GM12878 (cell line): ENCODE measurements at regions not wholly inside any gene's neighbourhood (a gene's known extent, or its start where the extent isn't known, plus 50 kb on each side); places are given as distances from the start of the nearest gene placed in this dataset.

ENCODE experiments used
- ATAC-seq: fragments of 200-7000 bp; cut with Tn5 transposase; 3 replicates; pipeline ENCODE4 v1.9.1; 2020; ENCODE audit warnings: mild to moderate bottlenecking, moderate library complexity
- BruUV-seq: library from RNA; stranded (reverse); fragments of 400-500 nt; replicated peaks from 2 replicates; lab custom pipeline; 2021; lab: Mats Ljungman, UMichigan
- CTCF ChIA-PET: fragments of 300-600 bp; sonication (Branson Sonifier 250); formaldehyde crosslinking; extraction: SDS; loops from one replicate; lab custom pipeline; 2021; ENCODE audit warnings: inconsistent platforms; lab: Yijun Ruan, JAX
- POLR2A ChIA-PET: fragments of 350-600 bp; formaldehyde crosslinking; extraction: SDS; loops from one replicate; lab custom pipeline; 2021; ENCODE audit warnings: inconsistent platforms; lab: Charles Lee
- RAD21 ChIA-PET: fragments of 300-600 bp; sonication (Branson Sonifier 250); formaldehyde crosslinking; loops from one replicate; lab custom pipeline; 2023; ENCODE audit warnings: antibody characterized with exemption; ENCODE audit not compliant: unreplicated experiment; lab: Charles Lee
- SMC1A ChIA-PET: fragments of 300-600 bp; sonication (Branson Sonifier 250); formaldehyde crosslinking; loops from one replicate; lab custom pipeline; 2023; ENCODE audit not compliant: unreplicated experiment, uncharacterized antibody; lab: Charles Lee
- DNase-seq: peaks from one replicate; pipeline ENCODE4 v3.0.0-alpha.2; 2011; ENCODE audit warnings: low read depth, low spot score
- FAIRE-seq: peaks from 3 replicates; lab custom pipeline; 2011; peaks lifted over from hg19 to GRCh38; lab: Jason Lieb, UNC
- H2AFZ ChIP-seq: 2 replicates; pipeline ENCODE4 v1.6.0; 2011; ENCODE audit warnings: low read depth, low read length, control low read depth; ENCODE audit not compliant: control insufficient read depth
- H3K27ac ChIP-seq: 2 replicates; pipeline ENCODE4 v1.5.1; 2011; ENCODE audit warnings: control low read depth; ENCODE audit not compliant: control insufficient read depth, insufficient read depth
- H3K27me3 ChIP-seq, 2 experiments: replicated peaks in 1 of 2; 2 replicates each; pipeline versions ENCODE4 v1.6.0 to v1.6.1; 2011; ENCODE audit warnings: low read length in 1 of 2; ENCODE audit not compliant: control insufficient read depth in 2 of 2, insufficient read depth in 2 of 2
- H3K36me3 ChIP-seq, 2 experiments: 2 replicates each; pipeline ENCODE4 v1.5.1; 2011; ENCODE audit warnings: low read length in 1 of 2; ENCODE audit not compliant: control insufficient read depth in 2 of 2, insufficient read depth in 2 of 2
- H3K4me1 ChIP-seq: 2 replicates; pipeline ENCODE4 v1.6.1; 2011; ENCODE audit warnings: mild to moderate bottlenecking, low read length, moderate library complexity, mixed read lengths; ENCODE audit not compliant: control insufficient read depth, insufficient read depth
- H3K4me2 ChIP-seq: 2 replicates; pipeline ENCODE4 v1.6.0; 2011; ENCODE audit warnings: control low read depth; ENCODE audit not compliant: control insufficient read depth, insufficient read depth
- H3K4me3 ChIP-seq: fragments of 200-600 bp; sonication (generic); 2 replicates; pipeline ENCODE4 v1.5.1; 2016
- H3K79me2 ChIP-seq: 2 replicates; pipeline ENCODE4 v1.6.0; 2011; ENCODE audit warnings: low read length; ENCODE audit not compliant: control insufficient read depth, insufficient read depth
- H3K9ac ChIP-seq: 2 replicates; pipeline ENCODE4 v1.8.0; 2011; ENCODE audit warnings: low read length, control low read depth, mixed read lengths; ENCODE audit not compliant: control insufficient read depth, insufficient read depth
- H3K9me3 ChIP-seq: replicated peaks from 3 replicates; pipeline ENCODE4 v1.5.1; 2011; ENCODE audit warnings: mild to moderate bottlenecking, low read length; ENCODE audit not compliant: control insufficient read depth, insufficient read depth
- H4K20me1 ChIP-seq: 2 replicates; pipeline ENCODE4 v1.6.0; 2011; ENCODE audit not compliant: control insufficient read depth, insufficient read depth
- CEBPB ChIP-seq, 2 experiments: fragments of 150-350 bp in 1 of 2; IDR thresholded peaks; 2 replicates each; pipeline ENCODE4 v1.6.1; 2012 to 2014; ENCODE audit warnings: low read depth in 2 of 2, low read length in 2 of 2, borderline replicate concordance in 1 of 2, inconsistent platforms in 1 of 2
- EGR1 ChIP-seq, 2 experiments: IDR thresholded peaks; 1 replicate in 1 of 2; 2 replicates in 1 of 2; pipeline ENCODE4 v1.6.1; 2011 to 2012; ENCODE audit warnings: low read depth in 2 of 2, low read length in 2 of 2, borderline replicate concordance in 1 of 2, mild to moderate bottlenecking in 1 of 2, moderate library complexity in 1 of 2
- ELK1 ChIP-seq: IDR thresholded peaks from 2 replicates; pipeline ENCODE4 v1.6.1; 2012; ENCODE audit warnings: low read depth, low read length, improper control_type of control experiment
- KLF5 ChIP-seq: fragments of 450-650 bp; IDR thresholded peaks from 2 replicates; pipeline ENCODE4 v1.6.1; 2014; ENCODE audit warnings: mild to moderate bottlenecking; ENCODE audit not compliant: partially characterized antibody
- LARP7 ChIP-seq: fragments of 450-650 bp; IDR thresholded peaks from 2 replicates; pipeline ENCODE4 v1.6.1; 2017; ENCODE audit warnings: mild to moderate bottlenecking
- MLLT1 ChIP-seq: fragments of 450-650 bp; IDR thresholded peaks from 2 replicates; pipeline ENCODE4 v1.6.1; 2016; ENCODE audit warnings: mild to moderate bottlenecking
- NFYA ChIP-seq: IDR thresholded peaks from 2 replicates; pipeline ENCODE4 v1.6.1; 2011; ENCODE audit warnings: low read depth, mild to moderate bottlenecking, low read length, improper control_type of control experiment, borderline replicate concordance
- NFYB ChIP-seq: IDR thresholded peaks from 2 replicates; pipeline ENCODE4 v1.6.1; 2011; ENCODE audit warnings: low read depth, mild to moderate bottlenecking, low read length, improper control_type of control experiment, moderate library complexity; ENCODE audit not compliant: insufficient read depth
- POLR2A ChIP-seq: IDR thresholded peaks from 2 replicates; pipeline ENCODE4 v1.6.1; 2011; ENCODE audit warnings: low read depth, mild to moderate bottlenecking, low read length
- WGBS: methylation state at CpG from one replicate; pipeline ENCODE4 v1.1.6; 2016; ENCODE audit warnings: low lambda C conversion rate; ENCODE audit not compliant: insufficient replicate concordance, insufficient coverage; ENCODE audit errors: missing lambda C conversion rate; 5-methylcytosine and 5-hydroxymethylcytosine counted together
- in situ Hi-C: fragments of 300-500 bp; cut with MboI; formaldehyde crosslinking; loops from 9 replicates; pipeline ENCODE4 v1.14.3; 2018; ENCODE audit warnings: mixed read lengths
- intact Hi-C: fragments of 100-400 bp; cut with micrococcal nuclease; formaldehyde crosslinking; loops from one replicate; pipeline ENCODE4 v1.14.2; 2022; ENCODE audit not compliant: unreplicated experiment

DNA sequence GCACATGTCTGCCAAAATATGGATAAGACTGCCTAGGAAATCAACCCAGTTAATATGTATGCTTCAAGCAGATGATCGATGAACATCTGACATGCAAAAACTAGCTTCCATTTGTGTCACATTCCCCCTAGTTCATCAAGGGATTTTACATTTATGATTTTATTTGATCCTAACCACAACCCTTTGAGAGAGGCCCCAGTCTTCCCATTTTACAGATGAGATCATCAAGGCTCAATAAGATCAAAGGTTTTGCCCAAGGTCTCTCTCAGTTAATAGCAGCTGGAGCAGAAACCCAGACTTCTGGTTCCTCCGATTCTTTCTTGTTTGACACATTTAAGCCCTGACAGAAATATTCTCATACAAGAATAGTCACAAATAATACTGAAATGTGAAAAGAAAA lies 107.7 kb upstream of the PPP2R5A start:
- in situ Hi-C loops (no loop called here), intact Hi-C loops (no loop called here)
- no peak overlapping the region for H3K9ac ChIP-seq
- FAIRE-seq (no peak), ATAC-seq (no peak), DNase-seq (no peak)
- H2AFZ ChIP-seq = no peak overlapping the region
- H3K79me2 ChIP-seq = no peaks in the 10 kb centered on the region
- POLR2A ChIA-PET = no interaction called here
- SMC1A ChIA-PET = interaction anchor here (0.7 to 1.1 kb wide), 2 partner anchors 11 to 107 kb away, joined by 3 read pairs; no protein-coding TSS in a partner anchor
- no peak overlapping the region for H3K27ac ChIP-seq
- no peaks in the 10 kb centered on the region for H3K36me3 ChIP-seq
- no peaks in the 10 kb centered on the region for H3K27me3 ChIP-seq
- RAD21 ChIA-PET = no interaction called here
- no peak for TF ChIP-seq NFYA
- CTCF ChIA-PET = no interaction called here
- no peaks in the 10 kb centered on the region for H4K20me1 ChIP-seq
- H3K4me3 ChIP-seq = no peak overlapping the region
- H3K4me2 ChIP-seq = no peak overlapping the region
- no peaks in the 10 kb centered on the region for H3K4me1 ChIP-seq
- no TSS peak for BruUV-seq
- H3K9me3 ChIP-seq = no peaks in the 10 kb centered on the region
- 96% methylated on average over 2 of the region's 2 CpGs for WGBS

DNA sequence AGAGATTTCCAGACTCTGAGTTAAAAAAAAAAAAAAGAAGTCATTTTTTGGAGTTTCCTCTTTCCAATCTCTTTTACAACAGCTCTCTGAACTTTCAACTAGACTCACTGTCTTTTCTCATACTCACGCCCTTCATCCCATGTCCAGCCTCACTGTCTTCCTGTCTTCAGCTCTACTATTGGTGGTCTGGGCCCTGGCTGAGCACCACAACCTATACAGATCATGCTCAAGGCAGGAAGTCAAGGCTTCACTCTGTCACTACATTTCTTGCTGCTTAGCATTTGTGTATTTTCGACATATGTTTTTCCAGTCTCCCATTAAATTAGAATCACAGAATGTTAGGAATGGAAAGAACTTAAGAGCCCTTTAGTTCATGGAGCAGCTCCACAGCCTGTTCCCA lies 106.4 kb upstream of the PPP2R5A start:
- FAIRE-seq (no peak), DNase-seq (no peak), ATAC-seq (no peak)
- ChIA-PET CTCF (no interaction called here), RAD21 (no interaction called here), POLR2A (interaction anchor here (0.7 kb wide), 1 partner anchor 31 kb away, joined by 3 read pairs; no protein-coding TSS in a partner anchor), SMC1A (interaction anchor here (0.7 kb wide), 1 partner anchor 19 kb away, joined by 4 read pairs; no protein-coding TSS in a partner anchor)
- Histone ChIP-seq H3K36me3 (no peaks in the 10 kb centered on the region), H3K4me2 (no peak overlapping the region), H3K4me3 (no peak overlapping the region), H2AFZ (no peak overlapping the region), H4K20me1 (no peaks in the 10 kb centered on the region), H3K9ac (no peak overlapping the region), H3K4me1 (no peaks in the 10 kb centered on the region), H3K79me2 (no peaks in the 10 kb centered on the region), H3K27me3 (no peaks in the 10 kb centered on the region), H3K9me3 (no peaks in the 10 kb centered on the region), H3K27ac (no peak overlapping the region)
- WGBS = 55% methylated on average over 2 of the region's 2 CpGs
- in situ Hi-C loops (no loop called here), intact Hi-C loops (no loop called here)
- BruUV-seq = no TSS peak
- TF ChIP-seq EGR1 (IDR thresholded peaks at IDR 0.05; ENCODE audit: borderline replicate concordance in 1 of 2, low read depth in 2 of 2, low read length in 2 of 2) (no peak), LARP7 (no peak), MLLT1 (no peak), CEBPB (IDR thresholded peaks at IDR 0.05; ENCODE audit: borderline replicate concordance in 1 of 2, low read depth in 2 of 2, low read length in 2 of 2) (no peak), ELK1 (no peak), NFYB (no peak), POLR2A (no peak), KLF5 (no peak)
